Renal cortex interstitium (tissue), 11 donors: ENCODE measurements at regions not wholly inside any gene's neighbourhood (a gene's known extent, or its start where the extent isn't known, plus 50 kb on each side); places are given as distances from the start of the nearest gene placed in this dataset.
"Not testable (repeated sequence)": the region's sequence is repeated elsewhere in the genome, so short reads cannot be mapped to it uniquely, and the experiment has no call there.

Experiments used
- DNase-seq, 11 donors: peaks; one replicate each; pipeline ENCODE4 v3.0.0-alpha.2; 2013; ENCODE audit warnings: low read depth in 9 of 11, low spot score in 4 of 11; ENCODE audit errors: extremely low read depth in 1 of 11

GRCh38 chr10:117807441-117807840 is 239.3 kb downstream of the RAB11FIP2 start:
- no peak for DNase-seq

GRCh38 chr10:117815816-117816215 is 230.9 kb downstream of the RAB11FIP2 start:
- not testable (repeated sequence) for DNase-seq

GRCh38 chr10:117817116-117817515 is 229.6 kb downstream of the RAB11FIP2 start:
- DNase-seq, result no peak

- no peak for DNase-seq
Observed at GRCh38 chr10:117818721-117819120, 228.0 kb downstream of the RAB11FIP2 start.

GRCh38 chr10:117819304-117819703 is 227.4 kb downstream of the RAB11FIP2 start:
- no peak for DNase-seq

- no peak for DNase-seq
Observed at GRCh38 chr10:117823980-117824379, 222.8 kb downstream of the RAB11FIP2 start.

GRCh38 chr10:117830205-117830604 is 216.5 kb downstream of the RAB11FIP2 start:
- DNase-seq, result no peak

- no peak for DNase-seq
Observed at GRCh38 chr10:117830787-117831212, 215.9 kb downstream of the RAB11FIP2 start.

GRCh38 chr10:117838500-117839498 is 207.9 kb downstream of the RAB11FIP2 start:
- not testable (repeated sequence) for DNase-seq

GRCh38 chr10:117856426-117856825 is 190.3 kb downstream of the RAB11FIP2 start:
- peak in 1 of 11 donors; percentile 12 for DNase-seq

GRCh38 chr10:117860135-117860534 is 186.6 kb downstream of the RAB11FIP2 start:
- no peak for DNase-seq

- DNase-seq, result no peak
Observed at GRCh38 chr10:117860823-117861222, 185.9 kb downstream of the RAB11FIP2 start.

- DNase-seq, result no peak
Observed at GRCh38 chr10:117861329-117861728, 185.4 kb downstream of the RAB11FIP2 start.

GRCh38 chr10:117863771-117864170 is 183.0 kb downstream of the RAB11FIP2 start:
- no peak for DNase-seq

GRCh38 chr10:117865945-117866344 is 180.8 kb downstream of the RAB11FIP2 start:
- no peak for DNase-seq

- DNase-seq, result no peak
Observed at GRCh38 chr10:117868151-117868550, 178.6 kb downstream of the RAB11FIP2 start.

GRCh38 chr10:117875793-117876192 is 170.9 kb downstream of the RAB11FIP2 start:
- DNase-seq, result no peak

GRCh38 chr10:117876210-117876609 is 170.5 kb downstream of the RAB11FIP2 start:
- DNase-seq, result no peak

- DNase-seq, result no peak
Observed at GRCh38 chr10:117878626-117879025, 168.1 kb downstream of the RAB11FIP2 start.

- no peak for DNase-seq
Observed at GRCh38 chr10:117884093-117884492, 162.6 kb downstream of the RAB11FIP2 start.

- DNase-seq, result no peak
Observed at GRCh38 chr10:117884592-117884991, 162.1 kb downstream of the RAB11FIP2 start.
